Stimulated activated CD8-positive, alpha-beta memory T cell treated with anti-CD3 and anti-CD28 coated beads, Interleukin-4, amount 100 ng/mL, for 1 hour (primary cell): ENCODE measurements at regions not wholly inside any gene's neighbourhood (a gene's known extent, or its start where the extent isn't known, plus 50 kb on each side); places are given as distances from the start of the nearest gene placed in this dataset.

Experiments used
- DNase-seq, 2 donors: peaks; one replicate each; pipeline ENCODE4 v3.0.0-alpha.2; 2020; ENCODE audit warnings: low read depth in 2 of 2, low spot score in 1 of 2

GRCh38 chr7:68414631-68415425 lies 1183.4 kb upstream of the AUTS2 start:
- no peak for DNase-seq

- DNase-seq: no peak
Measured at GRCh38 chr7:68417002-68417401, 1181.3 kb upstream of the AUTS2 start.

GRCh38 chr7:68417659-68418058 lies 1180.6 kb upstream of the AUTS2 start:
- no peak for DNase-seq

- no peak for DNase-seq
Measured at GRCh38 chr7:68420342-68421192, 1177.7 kb upstream of the AUTS2 start.

GRCh38 chr7:68421712-68422111 lies 1176.6 kb upstream of the AUTS2 start:
- no peak for DNase-seq

- no peak for DNase-seq
Measured at GRCh38 chr7:68422281-68422680, 1176.0 kb upstream of the AUTS2 start.

- no peak for DNase-seq
Measured at GRCh38 chr7:68423356-68423755, 1174.9 kb upstream of the AUTS2 start.

- no peak for DNase-seq
Measured at GRCh38 chr7:68424658-68425297, 1173.5 kb upstream of the AUTS2 start.

- no peak for DNase-seq
Measured at GRCh38 chr7:68425377-68425776, 1172.9 kb upstream of the AUTS2 start.

GRCh38 chr7:68429411-68430117 lies 1168.7 kb upstream of the AUTS2 start:
- no peak for DNase-seq

- no peak for DNase-seq
Measured at GRCh38 chr7:68432585-68432984, 1165.7 kb upstream of the AUTS2 start.

- DNase-seq: no peak
Measured at GRCh38 chr7:68433462-68434070, 1164.7 kb upstream of the AUTS2 start.

- no peak for DNase-seq
Measured at GRCh38 chr7:68434857-68435256, 1163.4 kb upstream of the AUTS2 start.

GRCh38 chr7:68438016-68438415 lies 1160.3 kb upstream of the AUTS2 start:
- no peak for DNase-seq

- DNase-seq: no peak
Measured at GRCh38 chr7:68438811-68439210, 1159.5 kb upstream of the AUTS2 start.

- DNase-seq: no peak
Measured at GRCh38 chr7:68439897-68440296, 1158.4 kb upstream of the AUTS2 start.

- no peak for DNase-seq
Measured at GRCh38 chr7:68440866-68441265, 1157.4 kb upstream of the AUTS2 start.

- no peak for DNase-seq
Measured at GRCh38 chr7:68441645-68442044, 1156.6 kb upstream of the AUTS2 start.

- no peak for DNase-seq
Measured at GRCh38 chr7:68442931-68443631, 1155.2 kb upstream of the AUTS2 start.

- DNase-seq: no peak
Measured at GRCh38 chr7:68444042-68444441, 1154.2 kb upstream of the AUTS2 start.
